Hepatocyte (in vitro differentiated cells): ENCODE measurements at regions not wholly inside any gene's neighbourhood (a gene's known extent, or its start where the extent isn't known, plus 50 kb on each side); places are given as distances from the start of the nearest gene placed in this dataset.

Experiments
- EZH2 ChIP-seq: fragments of 200-600 bp; sonication (generic); IDR thresholded peaks from 2 replicates; pipeline ENCODE4 v1.6.1; 2016; ENCODE audit warnings: antibody characterized with exemption, mild to moderate bottlenecking, borderline replicate concordance
- TF ChIP-seq, protein P1 (sequence below): fragments of 200-600 bp; sonication (generic); IDR thresholded peaks from 2 replicates; pipeline ENCODE4 v1.5.1; 2016; ENCODE audit warnings: antibody characterized with exemption, mild to moderate bottlenecking; ENCODE audit not compliant: poor library complexity

DNA sequence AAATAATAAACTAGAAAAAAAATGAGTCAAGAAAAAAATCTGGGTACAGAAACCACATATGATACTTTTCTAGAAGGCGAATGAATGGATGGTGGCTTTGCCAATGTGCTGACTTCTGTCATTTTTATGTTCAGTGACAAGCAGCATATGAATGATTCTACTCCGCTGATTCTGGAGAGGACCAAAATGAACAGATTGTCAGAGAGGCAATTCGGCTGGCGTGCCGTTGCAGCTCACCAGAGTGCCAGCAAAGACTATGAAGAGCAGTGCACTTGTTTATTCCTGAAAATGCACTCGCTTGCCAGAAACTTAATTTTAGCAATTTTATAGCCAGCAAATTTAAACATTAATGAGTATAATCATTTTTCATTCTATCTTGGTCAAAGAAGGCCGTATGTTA is 105.9 kb upstream of the NYAP2 start:
- TF ChIP-seq, protein P1, sequence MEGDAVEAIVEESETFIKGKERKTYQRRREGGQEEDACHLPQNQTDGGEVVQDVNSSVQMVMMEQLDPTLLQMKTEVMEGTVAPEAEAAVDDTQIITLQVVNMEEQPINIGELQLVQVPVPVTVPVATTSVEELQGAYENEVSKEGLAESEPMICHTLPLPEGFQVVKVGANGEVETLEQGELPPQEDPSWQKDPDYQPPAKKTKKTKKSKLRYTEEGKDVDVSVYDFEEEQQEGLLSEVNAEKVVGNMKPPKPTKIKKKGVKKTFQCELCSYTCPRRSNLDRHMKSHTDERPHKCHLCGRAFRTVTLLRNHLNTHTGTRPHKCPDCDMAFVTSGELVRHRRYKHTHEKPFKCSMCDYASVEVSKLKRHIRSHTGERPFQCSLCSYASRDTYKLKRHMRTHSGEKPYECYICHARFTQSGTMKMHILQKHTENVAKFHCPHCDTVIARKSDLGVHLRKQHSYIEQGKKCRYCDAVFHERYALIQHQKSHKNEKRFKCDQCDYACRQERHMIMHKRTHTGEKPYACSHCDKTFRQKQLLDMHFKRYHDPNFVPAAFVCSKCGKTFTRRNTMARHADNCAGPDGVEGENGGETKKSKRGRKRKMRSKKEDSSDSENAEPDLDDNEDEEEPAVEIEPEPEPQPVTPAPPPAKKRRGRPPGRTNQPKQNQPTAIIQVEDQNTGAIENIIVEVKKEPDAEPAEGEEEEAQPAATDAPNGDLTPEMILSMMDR = no peak
- no peak for TF ChIP-seq EZH2
